ENCODE measurements at regions not wholly inside any gene's neighbourhood (a gene's known extent, or its start where the extent isn't known, plus 50 kb on each side); places are given as distances from the start of the nearest gene placed in this dataset.

- Histone ChIP-seq H3K79me1 (ENCODE audit: low read depth, low read length) (no peaks in the 10 kb centered on the region), H2BK15ac (ENCODE audit: low read length) (no peak overlapping the region), H2BK120ac (replicated peaks; ENCODE audit: low read depth, low read length) (no peak overlapping the region), H3K27ac (ENCODE audit: low read depth, low read length) (no peak overlapping the region), H2AFZ (ENCODE audit: low read length) (no peak overlapping the region), H3K4me1 (replicated peaks in 1 of 4; ENCODE audit: control insufficient read depth in 3 of 4, insufficient read depth in 4 of 4, low read length in 3 of 4) (no peaks in the 10 kb centered on the region), H4K91ac (replicated peaks; ENCODE audit: insufficient read length, low read length) (no peak overlapping the region), H3K56ac (replicated peaks; ENCODE audit: insufficient read length, low read depth, low read length) (no peak overlapping the region), H4K20me1 (replicated peaks in 1 of 2; ENCODE audit: control insufficient read depth in 1 of 2, insufficient read depth in 2 of 2, low read length in 2 of 2) (no peaks in the 10 kb centered on the region), H3K9me3 (ENCODE audit: insufficient read depth in 2 of 2, low read depth in 1 of 2, low read length in 1 of 2) (no peaks in the 10 kb centered on the region), H2AK5ac (ENCODE audit: low read depth, low read length) (no peak overlapping the region), H3K4me3 (ENCODE audit: extremely low read depth in 1 of 4, insufficient read depth in 2 of 4, low read depth in 3 of 4, low read length in 4 of 4) (no peak overlapping the region), H3K79me2 (ENCODE audit: control insufficient read depth in 1 of 2, insufficient read depth in 2 of 2, low read length in 2 of 2) (no peaks in the 10 kb centered on the region), H2BK20ac (ENCODE audit: low read length) (no peak overlapping the region), H3K36me3 (ENCODE audit: control insufficient read depth in 2 of 4, insufficient read depth in 4 of 4, low read length in 3 of 4) (no peaks in the 10 kb centered on the region), H3K18ac (ENCODE audit: extremely low read depth, low read length) (no peak overlapping the region), H2BK12ac (ENCODE audit: low read depth, low read length) (no peak overlapping the region), H4K8ac (ENCODE audit: extremely low read depth, insufficient read depth, low read length) (no peak overlapping the region), H4K5ac (ENCODE audit: insufficient read length, low read depth, low read length) (no peak overlapping the region), H3K23me2 (ENCODE audit: low read depth, low read length) (no peaks in the 10 kb centered on the region), H3K27me3 (replicated peaks in 1 of 4; ENCODE audit: control insufficient read depth in 3 of 4, extremely low read depth in 1 of 4, insufficient read depth in 3 of 4, low read length in 3 of 4) (no peaks in the 10 kb centered on the region), H2BK5ac (ENCODE audit: low read depth, low read length) (no peak overlapping the region), H3K23ac (ENCODE audit: insufficient read length) (no peak overlapping the region), H3K9ac (replicated peaks in 1 of 4; ENCODE audit: extremely low read depth in 1 of 4, low read depth in 3 of 4, low read length in 3 of 4) (no peak overlapping the region), H3K4ac (replicated peaks; ENCODE audit: insufficient read length, low read depth, low read length) (no peak overlapping the region), H3K14ac (ENCODE audit: insufficient read length) (no peak overlapping the region), H3K4me2 (ENCODE audit: insufficient read depth in 1 of 2, low read depth in 2 of 2, low read length in 2 of 2) (no peak overlapping the region)
- 78% methylated on average over 10 of the region's 12 CpGs; no CpG with 5 or more reads in 1 of the 2 experiments for WGBS, 2 experiments (ENCODE audit: extremely low coverage in 1 of 2, insufficient coverage in 1 of 2, insufficient read length in 1 of 2, insufficient replicate concordance in 2 of 2, low coverage in 1 of 2, low lambda C conversion rate in 2 of 2, missing lambda C conversion rate in 1 of 2)
- no peak for DNase-seq (ENCODE audit: low read depth in 1 of 2, low spot score in 2 of 2)
- CTCF ChIA-PET (ENCODE audit: partially characterized antibody), result no interaction called here
- no peak for FAIRE-seq
- POLR2A ChIA-PET (ENCODE audit: partially characterized antibody), result no interaction called here
Observed at GRCh38 chrX:71823391-71824057, 60.4 kb downstream of the CXorf49B start.

Measured in H1 (cell line).